ENCODE measurements at regions not wholly inside any gene's neighbourhood (a gene's known extent, or its start where the extent isn't known, plus 50 kb on each side); places are given as distances from the start of the nearest gene placed in this dataset.

- intact Hi-C loops (cut with DNase I), result no loop called here
- H3K4me3 ChIP-seq, result no peak overlapping the region
- H3K27me3 ChIP-seq, result no peaks in the 10 kb centered on the region
- no peaks in the 10 kb centered on the region for H3K36me3 ChIP-seq
- TF ChIP-seq CTCF (IDR thresholded peaks at IDR 0.05) (no peak), EP300 (IDR thresholded peaks at IDR 0.05) (no peak), POLR2A (IDR thresholded peaks at IDR 0.05) (no peak)
- DNase-seq, result no peak
- H3K9me3 ChIP-seq, result no peaks in the 10 kb centered on the region
- H3K4me1 ChIP-seq (ENCODE audit: insufficient read depth), result no peaks in the 10 kb centered on the region
- H3K27ac ChIP-seq, result no peak overlapping the region
- 42 to 53% (median 52%) methylated on average over 3 of the region's 3 CpGs for WGBS, 3 donors
These were observed 267.3 kb upstream of the CDH6 start for GRCh38 chr5:30926218-30926617.

DNA sequence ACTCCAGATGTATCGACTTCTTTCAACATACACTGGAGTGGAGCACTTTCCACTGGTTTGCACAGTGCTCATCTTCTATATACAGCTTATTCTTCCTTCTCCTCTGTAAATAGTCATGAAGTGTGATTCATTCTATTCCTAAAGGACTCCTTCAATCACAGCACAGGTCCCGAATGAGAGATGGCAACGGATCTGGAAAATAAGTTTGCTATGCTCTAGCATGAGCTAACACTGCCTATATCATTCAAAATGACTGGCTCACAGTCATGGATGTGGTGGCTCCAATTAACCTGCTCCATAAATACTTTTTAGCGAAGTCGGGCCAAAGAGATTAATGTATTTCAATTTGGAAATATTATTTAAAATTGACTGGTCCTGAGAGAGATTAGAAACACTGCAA, 272.1 kb upstream of the CDH6 start:
- intact Hi-C loops (cut with DNase I), result no loop called here
- no peaks in the 10 kb centered on the region for H3K4me1 ChIP-seq (ENCODE audit: insufficient read depth)
- WGBS, 3 donors, result 78 to 85% (median 85%) methylated on average over 5 of the region's 5 CpGs
- no peaks in the 10 kb centered on the region for H3K27me3 ChIP-seq
- no peaks in the 10 kb centered on the region for H3K36me3 ChIP-seq
- H3K27ac ChIP-seq, result no peak overlapping the region
- no peak overlapping the region for H3K4me3 ChIP-seq
- H3K9me3 ChIP-seq, result no peaks in the 10 kb centered on the region
- no peak for TF ChIP-seq POLR2A (IDR thresholded peaks at IDR 0.05)
- TF ChIP-seq CTCF (IDR thresholded peaks at IDR 0.05), result no peak
- no peak for DNase-seq

- DNase-seq, result no peak
- 74 to 91% (median 76%) methylated on average over 5 of the region's 5 CpGs for WGBS, 3 donors
- intact Hi-C loops (cut with DNase I), result no loop called here
- TF ChIP-seq POLR2A (IDR thresholded peaks at IDR 0.05) (no peak), EP300 (IDR thresholded peaks at IDR 0.05) (no peak), CTCF (IDR thresholded peaks at IDR 0.05) (no peak)
- no peak overlapping the region for H3K27ac ChIP-seq
- no peaks in the 10 kb centered on the region for H3K9me3 ChIP-seq
- H3K4me1 ChIP-seq (ENCODE audit: insufficient read depth), result no peaks in the 10 kb centered on the region
- no peak overlapping the region for H3K4me3 ChIP-seq
- no peaks in the 10 kb centered on the region for H3K27me3 ChIP-seq
- no peaks in the 10 kb centered on the region for H3K36me3 ChIP-seq
These were observed 275.3 kb upstream of the CDH6 start for GRCh38 chr5:30918171-30918570.

- TF ChIP-seq CTCF (IDR thresholded peaks at IDR 0.05) (no peak), POLR2A (IDR thresholded peaks at IDR 0.05) (no peak), EP300 (IDR thresholded peaks at IDR 0.05) (no peak)
- no peaks in the 10 kb centered on the region for H3K36me3 ChIP-seq
- no peaks in the 10 kb centered on the region for H3K4me1 ChIP-seq (ENCODE audit: insufficient read depth)
- intact Hi-C loops (cut with DNase I), result no loop called here
- no peaks in the 10 kb centered on the region for H3K9me3 ChIP-seq
- WGBS, 3 donors, result 71 to 88% (median 87%) methylated on average over 3 of the region's 3 CpGs
- no peaks in the 10 kb centered on the region for H3K27me3 ChIP-seq
- H3K27ac ChIP-seq, result no peak overlapping the region
- no peak for DNase-seq
- no peak overlapping the region for H3K4me3 ChIP-seq
These were observed 285.1 kb upstream of the CDH6 start for GRCh38 chr5:30908356-30908755.

GRCh38 chr5:30900367-30900766, 293.1 kb upstream of the CDH6 start:
- Histone ChIP-seq H3K9me3 (no peaks in the 10 kb centered on the region), H3K4me1 (ENCODE audit: insufficient read depth) (no peaks in the 10 kb centered on the region), H3K27ac (no peak overlapping the region), H3K27me3 (no peaks in the 10 kb centered on the region), H3K4me3 (no peak overlapping the region), H3K36me3 (no peaks in the 10 kb centered on the region)
- DNase-seq, result no peak
- intact Hi-C loops (cut with DNase I), result no loop called here
- TF ChIP-seq CTCF (IDR thresholded peaks at IDR 0.05), result no peak

Data from ovary (tissue), 7 donors.